GM18909 (cell line): ENCODE measurements at regions not wholly inside any gene's neighbourhood (a gene's known extent, or its start where the extent isn't known, plus 50 kb on each side); places are given as distances from the start of the nearest gene placed in this dataset.

ENCODE experiments used
- ATAC-seq: cut with Tn5 transposase; IDR thresholded peaks from one replicate; pipeline ENCODE4 v1.9.1; 2021; ENCODE audit warnings: mild to moderate bottlenecking; ENCODE audit not compliant: unreplicated experiment, poor library complexity

- peak; percentile 99 for ATAC-seq
Observed at GRCh38 chr2:76599732-76600368, 889.1 kb upstream of the GCFC2 start.

GRCh38 chr2:76584474-76584873, 873.8 kb upstream of the GCFC2 start:
- ATAC-seq: no peak

GRCh38 chr2:76579911-76580310, 869.2 kb upstream of the GCFC2 start:
- ATAC-seq: no peak

GRCh38 chr2:76572981-76573380, 862.3 kb upstream of the GCFC2 start:
- ATAC-seq: no peak

GRCh38 chr2:76569819-76570218, 859.1 kb upstream of the GCFC2 start:
- ATAC-seq: no peak

GRCh38 chr2:76567478-76567877, 856.8 kb upstream of the GCFC2 start:
- no peak for ATAC-seq

- no peak for ATAC-seq
Observed at GRCh38 chr2:76564734-76565133, 854.0 kb upstream of the GCFC2 start.

- ATAC-seq: no peak
Observed at GRCh38 chr2:76563730-76564129, 853.0 kb upstream of the GCFC2 start.

GRCh38 chr2:76558157-76558556, 847.4 kb upstream of the GCFC2 start:
- no peak for ATAC-seq

- no peak for ATAC-seq
Observed at GRCh38 chr2:76556018-76556417, 845.3 kb upstream of the GCFC2 start.

- no peak for ATAC-seq
Observed at GRCh38 chr2:76546207-76546606, 835.5 kb upstream of the GCFC2 start.

- ATAC-seq: no peak
Observed at GRCh38 chr2:76544901-76545300, 834.2 kb upstream of the GCFC2 start.

- ATAC-seq: no peak
Observed at GRCh38 chr2:76517574-76517909, 806.8 kb upstream of the GCFC2 start.

- no peak for ATAC-seq
Observed at GRCh38 chr2:76516861-76517573, 806.3 kb upstream of the GCFC2 start.

GRCh38 chr2:76512201-76512820, 801.6 kb upstream of the GCFC2 start:
- ATAC-seq: no peak

- no peak for ATAC-seq
Observed at GRCh38 chr2:76506538-76506937, 795.8 kb upstream of the GCFC2 start.

GRCh38 chr2:76501641-76502040, 790.9 kb upstream of the GCFC2 start:
- no peak for ATAC-seq

- no peak for ATAC-seq
Observed at GRCh38 chr2:76498360-76498759, 787.6 kb upstream of the GCFC2 start.

- ATAC-seq: no peak
Observed at GRCh38 chr2:76491503-76491902, 780.8 kb upstream of the GCFC2 start.

- ATAC-seq: no peak
Observed at GRCh38 chr2:76478266-76479035, 767.7 kb upstream of the GCFC2 start.

- ATAC-seq: no peak
Observed at GRCh38 chr2:76472946-76473345, 762.2 kb upstream of the GCFC2 start.
